Glomerular visceral epithelial cell (primary cell): ENCODE measurements at regions not wholly inside any gene's neighbourhood (a gene's known extent, or its start where the extent isn't known, plus 50 kb on each side); places are given as distances from the start of the nearest gene placed in this dataset.

Experiments
- DNase-seq: peaks from one replicate; pipeline ENCODE4 v3.0.0-alpha.2; 2016; ENCODE audit errors: extremely low spot score

DNA sequence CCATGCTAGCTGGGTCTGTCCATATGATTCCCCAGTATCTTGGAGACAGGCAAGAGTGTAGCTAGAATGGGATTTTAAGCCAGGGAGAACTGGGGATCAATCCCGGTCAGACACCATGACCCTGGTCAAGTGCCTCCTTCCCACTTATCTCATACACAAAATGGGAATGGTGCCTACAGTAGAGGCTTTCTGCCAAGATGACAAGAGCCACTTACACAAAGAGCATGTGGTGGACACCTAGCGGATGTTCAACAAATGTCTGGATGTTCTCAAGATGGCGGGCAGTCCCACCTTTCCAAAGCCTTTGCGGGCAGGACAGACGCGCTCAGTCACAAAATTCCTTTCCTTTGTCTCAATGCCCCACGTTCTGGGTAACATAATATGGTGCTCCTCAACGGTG lies 57.3 kb downstream of the MAF start:
- DNase-seq = no peak

GRCh38 chr16:79542237-79542774 lies 58.2 kb downstream of the MAF start:
- no peak for DNase-seq

GRCh38 chr16:79540825-79541595 lies 59.5 kb downstream of the MAF start:
- DNase-seq = no peak

DNA sequence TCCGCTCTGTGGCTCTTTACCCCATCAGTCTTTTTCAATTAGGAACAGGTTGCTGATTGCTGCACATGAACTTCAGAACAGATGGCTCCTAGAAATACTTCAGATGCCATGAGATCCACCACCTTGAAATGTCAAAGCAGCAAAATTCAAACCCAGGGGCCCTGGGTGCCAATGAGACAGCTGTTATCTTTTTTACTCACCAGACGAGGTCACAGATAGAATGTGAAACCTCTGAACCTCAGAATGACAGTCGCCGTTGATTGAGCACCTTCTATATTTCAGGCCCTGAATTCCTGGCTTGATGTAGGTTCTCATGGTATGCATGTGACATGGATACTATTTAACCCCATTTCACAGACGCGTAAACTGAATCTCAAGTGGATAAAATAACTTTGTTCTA lies 63.0 kb downstream of the MAF start:
- DNase-seq = no peak

- DNase-seq = no peak
Observed at GRCh38 chr16:79536958-79537357, 63.6 kb downstream of the MAF start.

- no peak for DNase-seq
Observed at GRCh38 chr16:79535130-79535529, 65.4 kb downstream of the MAF start.

- DNase-seq = no peak
Observed at GRCh38 chr16:79534143-79534542, 66.4 kb downstream of the MAF start.

DNA sequence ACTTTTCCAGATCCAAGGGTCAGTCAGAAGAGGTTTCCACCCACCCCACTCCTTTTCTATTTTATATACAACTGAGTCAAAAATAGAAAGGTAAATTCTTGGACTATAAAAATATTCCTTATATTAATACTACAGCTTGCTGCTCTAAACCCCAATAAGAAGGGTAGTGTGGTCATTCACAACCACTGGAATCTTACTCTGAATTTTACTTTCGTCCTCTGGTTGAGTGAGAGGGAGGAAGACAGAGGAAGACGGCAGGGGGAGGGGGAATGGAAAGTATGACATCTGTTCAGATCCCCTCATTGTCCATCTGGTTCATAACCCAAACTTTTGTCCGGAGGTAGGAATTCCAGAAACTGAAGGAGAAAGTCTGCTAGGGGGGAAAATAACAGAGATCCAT lies 67.2 kb downstream of the MAF start:
- no peak for DNase-seq

DNA sequence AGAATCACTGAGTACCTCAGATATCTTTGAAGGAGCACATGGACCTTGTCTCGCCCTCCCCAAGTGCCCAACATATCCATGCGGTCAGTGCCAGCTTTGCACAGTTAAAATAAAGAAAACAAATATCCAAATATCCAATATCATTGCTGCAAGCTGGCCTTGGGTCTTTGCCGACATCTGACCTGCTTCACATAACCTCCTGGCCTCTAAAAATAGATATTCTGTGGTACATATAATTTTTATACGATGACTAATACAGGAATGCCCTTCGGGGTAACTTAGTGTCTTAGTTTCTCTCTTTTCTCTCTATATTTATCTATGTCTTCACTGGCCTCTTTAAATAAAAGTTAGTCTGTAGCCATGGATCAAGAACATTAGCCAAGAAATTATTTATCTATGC lies 67.8 kb downstream of the MAF start:
- no peak for DNase-seq

GRCh38 chr16:79532273-79532672 lies 68.3 kb downstream of the MAF start:
- no peak for DNase-seq

- no peak for DNase-seq
Observed at GRCh38 chr16:79528338-79528737, 72.2 kb downstream of the MAF start.

DNA sequence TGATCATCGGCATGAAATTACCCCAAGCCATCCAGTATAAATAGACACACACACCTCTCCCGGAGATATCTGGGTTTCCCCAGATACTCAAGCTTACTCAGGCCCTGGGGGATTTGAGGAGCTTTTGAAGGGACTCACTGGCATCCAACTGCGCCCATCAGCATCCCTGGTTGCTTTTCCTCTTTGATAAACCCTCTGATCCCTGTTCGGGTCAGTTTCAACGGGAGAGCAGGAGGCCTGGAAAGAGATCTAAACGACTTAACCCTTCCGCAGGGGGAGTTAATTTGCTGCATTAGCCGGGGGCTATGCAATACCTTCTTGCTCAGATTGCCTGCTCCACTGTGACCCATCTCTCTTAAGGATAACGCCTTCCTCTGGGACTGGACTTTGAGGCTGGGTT lies 76.6 kb downstream of the MAF start:
- DNase-seq = no peak

DNA sequence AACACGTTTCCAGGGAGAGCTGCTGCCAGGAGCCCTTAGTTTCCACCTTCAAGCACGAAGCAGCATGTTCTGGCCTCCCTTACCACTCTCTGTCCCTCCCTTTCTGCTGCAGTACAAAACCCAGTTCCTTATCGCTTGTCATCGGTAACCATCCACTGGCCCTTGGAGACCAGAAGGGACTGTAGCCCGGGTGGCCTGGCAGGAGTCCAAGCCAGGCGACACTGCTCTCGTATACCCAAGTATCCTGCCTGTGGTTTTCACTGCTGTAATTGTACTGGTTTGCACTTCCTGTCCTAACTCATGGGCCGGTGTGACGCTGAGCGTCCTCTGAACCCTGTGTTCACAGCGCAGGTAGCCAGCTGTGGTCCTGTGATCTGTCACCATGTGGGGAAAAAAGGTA lies 81.1 kb downstream of the MAF start:
- DNase-seq = no peak

GRCh38 chr16:79517156-79517555 lies 83.4 kb downstream of the MAF start:
- no peak for DNase-seq

GRCh38 chr16:79510879-79511278 lies 89.7 kb downstream of the MAF start:
- DNase-seq = no peak

DNA sequence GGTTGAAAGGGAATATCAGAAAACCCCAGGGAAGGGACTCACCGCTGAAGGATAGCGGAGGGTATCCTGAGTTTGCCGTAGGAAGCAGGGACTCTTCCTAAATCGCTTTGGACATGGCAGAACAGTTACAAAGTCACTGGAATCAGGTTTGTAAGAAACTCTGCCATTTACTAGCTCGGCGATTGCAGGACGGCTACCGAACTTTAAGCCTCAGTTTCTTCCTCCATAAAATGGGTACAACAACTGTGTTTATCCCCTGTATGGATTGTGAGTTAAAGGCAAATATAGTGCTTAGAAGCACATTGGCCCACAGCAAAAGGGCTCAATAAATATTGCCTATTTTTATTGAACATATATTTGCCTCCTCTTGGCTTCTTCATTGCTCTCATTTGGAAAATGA lies 90.6 kb downstream of the MAF start:
- DNase-seq = no peak

- DNase-seq = no peak
Observed at GRCh38 chr16:79509211-79509631, 91.3 kb downstream of the MAF start.

DNA sequence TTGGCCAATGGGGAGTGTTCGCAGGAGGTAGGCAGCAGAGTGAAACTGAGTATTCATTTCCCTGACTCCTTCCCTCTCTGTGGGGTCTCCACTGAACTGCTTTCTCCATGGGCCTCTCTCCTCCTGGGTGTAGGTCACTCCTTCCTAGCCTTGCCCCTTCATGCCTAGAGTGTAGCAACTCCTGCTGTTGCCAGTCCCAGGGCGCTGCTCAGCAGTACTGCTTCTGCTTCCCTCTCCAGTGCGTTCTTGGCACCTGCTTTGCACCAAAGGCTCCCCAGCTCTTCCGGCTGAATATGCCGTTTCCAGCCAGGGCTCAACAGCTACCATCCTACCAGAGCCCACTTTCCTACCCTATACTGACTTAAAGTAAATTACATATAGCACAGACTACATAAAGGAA lies 92.2 kb downstream of the MAF start:
- no peak for DNase-seq

- no peak for DNase-seq
Observed at GRCh38 chr16:79505344-79505743, 95.2 kb downstream of the MAF start.

- DNase-seq = no peak
Observed at GRCh38 chr16:79503511-79503910, 97.0 kb downstream of the MAF start.

DNA sequence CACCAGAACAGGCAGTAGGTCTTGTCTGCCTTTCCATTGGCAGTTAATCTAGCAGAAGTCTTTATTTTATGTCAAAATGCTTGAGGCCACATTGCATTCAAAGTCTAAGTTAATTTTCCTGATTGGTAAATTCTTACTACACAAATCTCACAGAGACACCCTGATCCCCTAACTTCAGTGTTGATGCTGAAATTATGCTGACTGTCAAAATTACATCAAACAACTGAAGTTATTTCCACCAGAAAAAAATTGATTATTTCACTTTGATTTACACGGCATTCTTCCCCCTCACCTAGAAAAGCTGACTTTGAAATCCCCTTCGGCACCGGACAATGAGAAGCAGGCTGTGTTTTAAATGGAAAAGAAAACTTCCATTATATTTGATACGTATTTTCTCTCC lies 99.1 kb downstream of the MAF start:
- DNase-seq = no peak

DNA sequence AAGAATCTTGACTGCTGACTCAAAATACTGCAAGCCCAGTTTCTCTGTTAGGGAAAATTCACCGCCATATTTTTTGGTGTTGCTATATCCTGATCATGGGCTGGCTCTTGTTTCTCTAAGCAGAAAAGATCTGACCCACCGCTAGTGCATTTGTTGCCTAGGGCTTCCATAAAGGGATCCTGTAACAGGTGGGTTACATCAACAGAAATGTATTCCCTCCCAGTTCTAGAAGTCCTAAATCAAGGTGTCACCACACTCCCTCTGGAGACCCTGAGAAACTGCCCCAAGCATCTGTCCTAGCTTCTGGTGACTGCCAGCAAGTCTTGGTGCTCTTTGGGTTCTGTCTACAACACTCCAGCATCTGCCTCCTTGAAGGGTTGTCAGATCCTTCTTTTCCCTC lies 99.7 kb downstream of the MAF start:
- no peak for DNase-seq

GRCh38 chr16:79500286-79500685 lies 100.3 kb downstream of the MAF start:
- DNase-seq = no peak

GRCh38 chr16:79498928-79499327 lies 101.6 kb downstream of the MAF start:
- no peak for DNase-seq
